Fibroblast of lung (primary cell): ENCODE measurements at regions not wholly inside any gene's neighbourhood (a gene's known extent, or its start where the extent isn't known, plus 50 kb on each side); places are given as distances from the start of the nearest gene placed in this dataset.

Experiments used
- CTCF ChIP-seq, 2 donors: IDR thresholded peaks in 1 of 2; conservative IDR thresholded peaks in 1 of 2; 1 replicate in 1 of 2; 2 replicates in 1 of 2; pipeline ENCODE4 v1.5.1; 2011 to 2012; ENCODE audit warnings: low read length in 2 of 2, control low read depth in 1 of 2, inconsistent platforms in 1 of 2, low read depth in 1 of 2, mild to moderate bottlenecking in 1 of 2
- EZH2 ChIP-seq: IDR thresholded peaks from 2 replicates; pipeline ENCODE4 v1.5.1; 2012; ENCODE audit warnings: low read length, control low read depth, mild to moderate bottlenecking; ENCODE audit errors: missing control alignments

GRCh38 chr3:31011380-31011779 is 116.9 kb upstream of the GADL1 start:
- no peak for TF ChIP-seq CTCF (conservative IDR thresholded peaks at IDR 0.05 in 1 of 2, IDR thresholded peaks at IDR 0.05 in 1 of 2; ENCODE audit: low read depth in 1 of 2, low read length in 2 of 2)
- TF ChIP-seq EZH2, result no peak
